Stimulated activated CD4-positive, alpha-beta T cell treated with anti-CD3 and anti-CD28 coated beads, Interleukin-15, amount 100 ng/mL, for 48 hours (primary cell): ENCODE measurements at regions not wholly inside any gene's neighbourhood (a gene's known extent, or its start where the extent isn't known, plus 50 kb on each side); places are given as distances from the start of the nearest gene placed in this dataset.
A peak's percentile ranks its signal among the peaks of the same experiment; 100 is the strongest.

Source experiments
- DNase-seq, 2 donors: peaks; one replicate each; pipeline ENCODE4 v3.0.0-alpha.2; 2020; ENCODE audit warnings: low read depth in 2 of 2

DNA sequence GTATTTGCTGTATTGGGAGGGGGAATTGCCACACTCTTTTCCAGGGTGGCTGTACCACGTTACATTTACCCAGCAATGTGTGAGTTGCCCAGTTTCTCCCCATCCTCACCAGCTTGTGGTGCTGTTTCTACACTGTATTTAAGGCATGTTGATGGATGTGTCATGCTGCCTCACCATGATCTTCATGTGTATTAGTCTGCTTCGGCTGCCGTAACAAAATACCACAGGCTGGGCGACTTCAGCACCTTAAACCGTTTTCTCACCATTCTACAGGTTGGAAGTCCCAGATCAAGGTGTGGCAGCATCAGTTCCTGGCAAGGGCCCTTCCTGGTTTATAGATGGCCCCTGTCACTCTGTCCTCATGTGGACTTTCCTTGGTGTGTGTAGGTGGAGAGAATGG is 169.7 kb downstream of the IGLL1 start:
- no peak for DNase-seq

DNA sequence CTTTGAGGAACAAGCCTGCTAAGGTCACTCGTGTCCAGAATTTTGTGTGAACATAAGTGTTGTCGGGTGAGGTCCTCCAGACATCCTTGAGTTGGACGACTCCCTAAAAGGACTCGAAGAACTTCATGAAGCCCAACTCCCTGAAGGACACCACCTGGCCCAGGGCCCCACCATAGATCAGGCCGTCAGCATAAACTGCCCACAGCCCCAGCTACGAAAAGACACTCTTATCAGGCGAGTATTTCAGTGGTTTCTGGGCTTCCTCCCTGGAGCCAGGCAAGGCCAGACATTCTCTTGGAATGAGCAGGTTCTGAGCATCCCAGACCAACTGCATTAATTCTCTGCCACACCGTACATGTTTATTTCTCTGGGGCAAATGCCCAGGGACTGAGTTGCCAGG is 170.1 kb downstream of the IGLL1 start:
- no peak for DNase-seq

GRCh38 chr22:23408321-23408720 is 171.8 kb downstream of the IGLL1 start:
- DNase-seq, result no peak

DNA sequence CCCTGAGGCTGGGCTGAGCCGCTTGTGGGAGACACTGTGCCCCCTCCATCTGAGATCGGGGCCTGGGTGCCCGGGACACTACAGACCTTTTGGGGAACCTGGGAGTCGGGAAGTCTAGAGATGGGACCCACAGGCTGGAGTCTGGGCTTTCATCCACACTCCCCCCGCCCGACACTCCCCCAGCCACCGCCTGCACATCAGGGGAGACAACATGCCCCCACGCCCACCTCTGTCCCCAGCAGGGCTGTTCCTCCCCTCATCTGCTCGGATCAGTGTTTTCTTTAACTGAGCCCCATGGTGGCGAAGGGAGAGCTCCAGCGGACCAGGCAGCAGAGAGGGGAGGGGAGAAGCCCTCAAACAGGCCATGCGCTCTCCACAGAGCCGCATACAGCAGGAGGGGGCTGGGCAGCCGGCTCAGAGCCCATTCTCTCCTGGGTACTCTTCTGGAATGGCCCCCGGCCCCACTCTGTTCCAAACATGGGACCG is 174.7 kb downstream of the IGLL1 start:
- DNase-seq, result no peak

GRCh38 chr22:23404689-23405365 is 175.3 kb downstream of the IGLL1 start:
- no peak for DNase-seq

GRCh38 chr22:23403720-23404688 is 176.1 kb downstream of the IGLL1 start:
- DNase-seq, result no peak

- no peak for DNase-seq
These were observed 176.9 kb downstream of the IGLL1 start for GRCh38 chr22:23403152-23403719.

DNA sequence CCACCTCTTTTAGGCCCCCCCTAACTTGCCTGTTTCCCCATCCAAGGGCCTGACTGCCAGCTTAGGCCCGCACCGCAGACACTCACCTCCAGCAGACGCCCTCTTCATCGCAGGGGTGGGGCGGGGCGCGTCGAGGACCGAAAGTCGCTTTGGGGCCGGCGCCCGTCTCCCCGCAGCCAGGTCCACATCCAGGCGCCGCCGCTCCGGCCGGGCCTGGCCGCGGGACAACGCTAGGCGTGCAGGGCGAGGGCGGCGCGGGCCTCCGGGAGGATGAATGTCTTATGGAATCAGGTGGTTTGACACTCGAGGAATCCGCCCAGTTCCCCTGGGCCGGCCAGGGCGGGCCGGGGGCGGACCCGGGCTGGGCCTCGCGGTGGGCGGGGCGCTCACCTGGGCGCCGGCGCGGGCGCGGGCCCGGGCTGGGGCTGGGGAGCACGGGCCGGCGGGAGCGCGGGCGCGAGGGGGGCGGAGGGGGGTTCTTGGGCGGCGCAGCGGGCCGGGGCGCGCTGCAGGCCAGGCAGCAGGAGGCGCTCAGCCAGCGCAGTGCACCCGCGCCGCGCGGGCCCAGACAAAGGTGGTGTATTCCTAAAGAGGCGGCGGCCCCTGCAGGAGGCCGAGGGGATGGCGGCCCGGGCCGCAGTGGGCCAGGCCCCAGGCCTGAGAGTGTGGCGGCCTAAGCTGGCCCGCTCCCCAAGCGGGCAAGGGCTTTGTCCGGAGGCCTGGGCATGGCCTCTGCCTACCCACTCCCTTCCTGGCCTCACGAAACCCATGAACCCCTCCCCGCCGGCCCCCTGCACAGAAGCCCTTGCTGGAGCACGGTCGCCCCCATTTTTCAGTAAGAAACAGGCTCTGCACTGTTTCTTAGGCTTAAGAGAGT is 177.6 kb downstream of the IGLL1 start:
- DNase-seq, result peak; percentile 39 to 56

GRCh38 chr22:23401910-23402274 is 178.2 kb downstream of the IGLL1 start:
- DNase-seq, result no peak

- DNase-seq, result no peak
These were observed 178.8 kb downstream of the IGLL1 start for GRCh38 chr22:23401111-23401909.

- no peak for DNase-seq
These were observed 179.7 kb downstream of the IGLL1 start for GRCh38 chr22:23400286-23400981.

DNA sequence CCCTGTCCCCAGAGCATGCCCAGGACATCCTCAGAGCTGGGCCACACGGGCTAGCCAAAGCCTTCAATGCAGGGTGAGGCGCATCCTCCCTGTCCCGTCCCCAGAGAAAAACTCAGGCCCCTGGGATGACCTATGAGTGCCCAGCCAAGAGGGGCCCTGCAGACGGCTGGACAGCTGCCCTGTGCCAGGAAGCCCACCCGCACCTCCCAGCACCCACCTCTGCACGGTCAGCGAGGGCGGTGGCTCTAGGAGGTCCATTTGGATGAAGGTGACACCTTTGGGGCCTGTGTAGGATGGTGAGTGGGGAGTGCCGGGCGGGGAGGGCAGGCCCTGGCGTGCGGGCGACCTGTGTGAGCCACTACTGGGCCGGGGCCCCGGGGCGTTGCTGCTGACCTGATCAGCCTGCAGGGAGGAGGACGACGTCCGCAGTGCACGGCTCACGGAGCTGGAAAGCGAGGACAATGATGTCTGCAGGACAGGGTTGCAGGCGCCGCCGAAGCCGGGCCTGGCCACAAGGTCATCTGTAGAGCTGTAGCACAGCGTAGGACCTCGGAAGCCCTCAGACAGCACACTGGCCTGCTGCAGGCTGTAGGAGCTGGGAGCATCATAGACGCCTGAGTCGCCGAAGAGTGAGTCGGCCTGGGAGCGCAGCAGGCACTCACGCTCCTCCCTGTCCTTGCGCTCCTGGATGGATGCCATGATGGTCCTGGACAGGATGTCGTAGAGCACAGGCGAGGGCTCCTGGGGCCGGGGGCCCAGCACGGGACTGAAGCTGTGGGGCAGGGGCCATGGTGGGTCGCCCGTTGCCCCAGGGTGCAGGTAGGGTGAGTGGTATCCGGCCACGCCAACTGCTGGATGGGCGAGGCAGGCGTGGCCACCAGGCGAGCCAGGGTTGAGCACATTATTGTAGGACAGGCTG is 180.5 kb downstream of the IGLL1 start:
- DNase-seq, result no peak

GRCh38 chr22:23398701-23399366 is 181.3 kb downstream of the IGLL1 start:
- DNase-seq, result no peak

GRCh38 chr22:23397613-23398567 is 182.2 kb downstream of the IGLL1 start:
- DNase-seq, result no peak

GRCh38 chr22:23397008-23397612 is 183.0 kb downstream of the IGLL1 start:
- DNase-seq, result no peak

GRCh38 chr22:23396362-23397007 is 183.6 kb downstream of the IGLL1 start:
- DNase-seq, result no peak
